GM19035 (cell line): ENCODE measurements at regions not wholly inside any gene's neighbourhood (a gene's known extent, or its start where the extent isn't known, plus 50 kb on each side); places are given as distances from the start of the nearest gene placed in this dataset.
A peak's percentile ranks its signal among the peaks of the same experiment; 100 is the strongest.

Experiments
- ATAC-seq: cut with Tn5 transposase; IDR thresholded peaks from one replicate; pipeline ENCODE4 v1.9.1; 2021; ENCODE audit not compliant: unreplicated experiment

DNA sequence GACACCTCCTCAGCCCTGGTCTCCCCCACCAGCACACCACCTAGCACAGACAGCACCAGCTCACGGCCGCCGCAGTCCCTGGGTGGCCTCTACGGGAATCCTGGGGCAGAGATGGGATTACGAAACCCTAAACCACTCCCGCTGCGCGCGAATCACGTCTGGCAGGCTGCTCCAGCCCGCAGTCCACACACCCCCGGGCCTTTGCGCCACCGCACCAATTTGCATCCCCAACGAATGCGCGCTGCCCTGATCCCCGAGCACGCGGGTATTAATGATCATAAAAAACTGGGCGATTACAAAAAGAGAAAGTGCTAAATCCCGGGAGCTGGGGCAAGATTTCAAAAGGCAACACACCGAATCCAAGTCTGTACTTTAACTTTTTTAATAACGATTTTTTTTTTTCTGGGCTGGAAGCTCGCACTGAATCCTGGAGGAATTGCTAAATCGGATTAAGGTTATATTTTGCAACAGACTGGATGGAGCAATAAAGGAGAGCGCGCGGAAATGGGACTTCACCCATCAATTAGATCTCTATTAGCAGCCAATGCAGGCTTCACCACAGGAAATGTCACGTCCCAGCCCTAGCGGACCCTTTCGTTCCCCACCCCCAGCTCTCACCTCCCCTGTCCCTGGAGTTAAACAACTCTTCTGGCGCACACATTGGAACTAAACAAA, 69.8 kb upstream of the TMEM33 start:
- no peak for ATAC-seq

DNA sequence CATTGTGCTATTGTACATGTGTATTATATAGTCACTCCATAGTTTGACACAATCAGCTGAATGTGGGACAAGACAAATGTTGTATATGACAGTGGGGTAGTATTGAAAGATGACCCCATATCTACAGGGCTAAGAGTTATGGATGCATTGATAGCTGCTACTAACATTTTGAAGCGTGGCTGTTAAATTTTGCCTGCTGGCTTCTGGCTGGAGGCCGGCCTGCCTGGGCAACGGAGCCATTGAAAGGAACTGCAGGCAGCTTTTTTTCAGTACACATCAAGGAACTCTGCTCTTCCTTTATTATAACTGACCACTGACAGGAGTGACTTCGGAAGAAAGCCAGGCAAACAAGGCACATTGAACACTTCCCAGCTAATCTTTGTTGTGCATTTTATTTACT, 76.1 kb upstream of the TMEM33 start:
- ATAC-seq = no peak

DNA sequence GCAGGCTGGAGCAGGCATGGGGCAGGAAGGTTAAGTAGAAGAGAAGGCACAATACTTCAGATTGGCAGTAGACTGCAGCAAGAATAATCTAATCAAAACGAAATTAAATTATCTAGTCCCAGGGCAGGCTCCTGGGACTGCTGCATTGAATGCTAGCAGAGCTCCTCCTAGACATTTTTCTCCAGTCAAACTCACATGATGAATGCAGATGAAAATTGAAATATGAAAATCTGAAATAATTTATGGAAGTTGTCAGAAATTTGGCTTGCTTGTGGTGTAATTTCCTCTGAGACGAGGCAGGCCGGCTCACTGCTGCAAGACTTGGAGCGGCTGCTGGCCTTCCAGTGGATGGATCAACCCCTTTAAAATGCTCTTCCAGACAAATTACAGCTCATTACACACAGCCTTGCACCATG, 78.0 kb upstream of the TMEM33 start:
- no peak for ATAC-seq

DNA sequence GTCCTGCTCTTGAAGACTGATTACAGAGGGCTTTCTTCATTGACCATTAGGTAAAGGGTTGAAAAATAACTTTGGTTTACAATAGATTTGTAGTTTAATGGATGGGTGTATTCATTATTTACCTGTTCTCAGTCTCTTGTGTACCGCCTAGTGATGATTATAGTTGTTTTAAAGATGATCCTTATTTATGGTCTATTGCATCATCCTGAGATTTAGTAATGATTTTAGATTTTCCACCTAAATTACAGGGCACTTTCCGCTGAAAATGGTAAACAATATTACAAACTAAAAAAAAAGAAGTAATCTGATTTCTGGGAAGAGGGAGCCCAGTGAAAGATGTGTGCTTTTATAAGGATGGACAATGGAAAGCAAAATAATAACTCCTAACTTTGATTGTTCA, 78.4 kb upstream of the TMEM33 start:
- ATAC-seq = no peak

DNA sequence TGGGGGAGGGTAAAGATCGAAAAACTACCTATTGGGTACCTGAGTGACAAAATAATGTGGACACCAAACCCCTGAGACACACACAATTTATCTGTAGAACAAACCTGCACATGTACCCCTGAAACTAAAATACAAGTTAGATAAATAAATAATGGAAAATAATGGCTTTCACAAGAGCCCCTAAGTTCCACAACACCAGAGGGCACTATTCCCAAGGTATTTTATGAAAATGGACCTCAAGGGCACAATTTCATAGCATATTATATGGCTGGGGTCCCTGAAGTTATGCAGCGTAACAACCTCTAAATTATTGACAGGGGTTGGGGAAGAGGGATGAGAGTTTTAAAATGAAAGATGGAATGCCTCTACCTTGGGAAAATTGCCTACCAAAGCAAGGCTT, 81.3 kb upstream of the TMEM33 start:
- no peak for ATAC-seq

DNA sequence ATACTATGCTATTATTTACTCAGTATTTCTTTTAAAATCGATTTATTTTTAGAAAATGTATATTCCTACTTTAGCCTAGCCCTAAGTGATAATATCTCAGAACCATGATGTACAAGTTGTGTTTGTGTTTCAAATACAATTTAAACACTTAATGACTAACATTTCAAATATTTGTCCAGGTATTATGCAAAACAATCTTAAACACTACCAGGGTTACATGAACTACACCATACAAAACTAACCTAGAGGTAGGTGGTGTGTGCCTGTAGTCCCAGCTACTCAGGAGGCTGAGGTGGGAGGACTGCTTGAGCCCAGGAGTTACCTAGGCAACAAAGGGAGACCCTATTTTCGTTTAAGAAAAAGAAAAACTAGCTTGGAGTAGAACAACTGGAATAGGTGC, 83.0 kb upstream of the TMEM33 start:
- no peak for ATAC-seq

DNA sequence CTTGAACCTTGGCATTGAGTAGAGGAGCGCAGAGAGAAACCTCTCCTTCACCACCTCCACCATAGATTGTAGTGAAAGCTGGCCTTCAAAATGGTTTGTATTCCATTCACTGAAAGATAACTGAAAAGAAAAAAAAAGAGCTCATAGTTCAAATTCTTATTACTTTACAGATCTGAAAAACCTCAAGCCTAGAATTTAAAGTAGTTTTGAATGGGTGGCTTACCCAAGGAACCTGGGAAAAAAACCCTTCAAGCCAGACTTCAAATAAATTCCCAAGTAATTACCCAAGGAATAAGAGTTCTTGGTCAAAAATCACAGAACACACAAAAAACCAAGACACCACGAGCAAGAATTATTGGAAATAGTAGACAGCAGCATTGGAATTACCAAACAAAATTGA, 83.6 kb upstream of the TMEM33 start:
- no peak for ATAC-seq

DNA sequence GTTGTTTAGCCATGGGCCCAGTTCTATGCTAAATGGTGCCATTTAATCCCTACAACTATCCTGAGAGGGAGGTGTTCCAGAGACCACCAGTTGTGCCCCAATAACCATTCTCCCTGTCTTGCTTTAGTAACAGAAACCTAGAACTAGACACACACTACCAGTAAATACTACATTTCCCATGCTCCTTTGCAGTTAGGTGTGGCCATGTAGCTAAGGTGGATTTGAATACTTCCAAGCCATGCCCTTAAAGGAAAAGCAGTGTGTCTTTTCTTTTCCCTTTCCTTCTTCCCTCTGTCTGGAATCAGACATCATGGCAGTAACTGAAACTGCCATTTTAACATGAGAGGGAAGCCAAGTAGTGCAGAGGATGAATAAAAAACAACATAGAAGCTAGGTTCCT, 90.9 kb upstream of the TMEM33 start:
- no peak for ATAC-seq

DNA sequence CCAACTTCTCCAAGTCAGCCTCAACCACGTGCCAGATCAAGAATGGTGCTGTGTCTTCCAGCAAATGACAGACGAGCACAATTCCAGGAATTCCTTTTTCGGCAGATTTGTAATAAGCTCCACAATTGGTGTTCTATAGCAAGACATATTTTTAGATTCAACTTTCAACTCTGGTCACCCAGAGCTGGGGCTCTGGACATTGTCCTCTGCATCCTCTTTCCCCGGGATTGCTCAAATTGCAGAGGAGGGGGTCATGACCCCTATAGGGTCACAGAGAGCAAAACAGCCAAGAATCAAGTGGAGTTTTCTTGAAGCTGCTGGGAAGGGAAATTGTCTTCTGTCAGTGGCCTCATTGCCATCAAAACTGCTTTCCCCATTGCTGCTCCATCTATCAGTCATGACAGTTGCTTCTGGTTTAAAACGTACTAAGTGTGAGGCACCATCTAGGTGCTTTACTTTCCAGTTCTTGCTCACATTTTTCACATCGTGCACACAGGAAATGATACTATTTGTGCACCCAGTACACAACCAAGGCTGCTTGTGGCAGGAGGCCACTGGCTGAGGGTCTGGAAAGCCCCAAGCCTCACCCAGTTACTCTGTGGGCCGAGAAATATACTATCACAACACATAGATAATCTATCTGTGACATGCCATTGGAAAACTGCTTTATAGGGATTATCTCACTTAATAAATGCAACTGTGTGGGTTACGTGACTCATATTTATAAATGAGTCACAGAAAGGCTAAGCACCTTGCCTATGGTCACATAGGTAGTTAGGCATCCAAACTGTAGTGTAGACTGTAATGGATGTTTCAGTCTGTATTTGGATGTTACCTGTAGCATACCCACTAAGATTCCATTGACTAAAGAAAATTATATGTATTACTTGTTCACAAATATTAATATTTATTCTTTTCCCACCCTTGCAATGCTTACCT, 91.7 kb upstream of the PHOX2B start:
- peak; percentile 69 for ATAC-seq

DNA sequence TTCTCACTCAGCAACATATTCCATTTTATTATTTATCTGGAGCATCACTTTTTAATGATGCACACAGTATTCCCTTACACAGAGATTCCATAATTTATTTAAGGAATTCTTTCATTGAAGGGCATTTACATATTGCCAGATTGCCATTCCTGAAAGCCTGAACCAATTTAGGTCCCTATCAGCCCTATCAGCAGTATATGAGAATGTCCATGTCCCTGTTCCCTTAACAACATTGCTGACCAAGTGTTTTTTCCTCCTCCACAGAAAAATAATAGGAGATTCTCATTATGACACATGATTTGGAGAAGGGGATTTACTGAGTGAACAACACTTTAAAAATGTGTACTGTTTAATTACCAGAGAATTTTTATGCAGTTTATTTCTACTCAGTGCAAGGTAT, 90.1 kb upstream of the PHOX2B start:
- ATAC-seq = no peak

DNA sequence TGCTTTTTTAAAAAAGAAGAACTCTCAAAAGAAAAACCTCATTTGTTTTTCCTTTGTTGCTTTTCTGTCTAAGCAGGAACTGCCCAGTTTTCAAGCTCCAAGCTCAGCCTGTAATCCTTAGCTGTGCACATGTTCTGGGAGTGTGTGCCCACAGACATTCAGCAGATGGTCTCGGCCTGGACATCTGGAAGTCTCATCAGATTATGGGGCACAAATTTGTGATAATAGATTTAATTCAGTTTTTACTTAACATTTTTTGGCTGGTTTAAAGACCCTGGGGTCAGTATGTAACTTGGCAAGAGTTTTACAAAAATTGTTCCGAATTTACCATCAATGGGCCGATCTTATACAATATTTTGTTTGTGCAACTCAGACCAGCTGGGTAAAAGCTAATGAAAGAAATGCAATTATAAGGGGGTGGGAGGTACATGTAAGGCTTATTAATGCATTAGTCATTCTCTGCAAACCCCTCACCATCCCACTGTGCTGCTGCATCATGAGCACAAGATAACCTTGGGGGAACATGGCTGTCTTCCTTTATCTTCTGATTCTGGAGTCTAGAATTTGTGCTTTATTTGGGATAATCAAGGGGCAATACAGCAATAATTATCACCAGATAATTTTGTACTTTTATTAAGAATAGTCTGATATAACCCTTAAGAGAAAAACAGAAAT, 86.9 kb upstream of the PHOX2B start:
- ATAC-seq = no peak

DNA sequence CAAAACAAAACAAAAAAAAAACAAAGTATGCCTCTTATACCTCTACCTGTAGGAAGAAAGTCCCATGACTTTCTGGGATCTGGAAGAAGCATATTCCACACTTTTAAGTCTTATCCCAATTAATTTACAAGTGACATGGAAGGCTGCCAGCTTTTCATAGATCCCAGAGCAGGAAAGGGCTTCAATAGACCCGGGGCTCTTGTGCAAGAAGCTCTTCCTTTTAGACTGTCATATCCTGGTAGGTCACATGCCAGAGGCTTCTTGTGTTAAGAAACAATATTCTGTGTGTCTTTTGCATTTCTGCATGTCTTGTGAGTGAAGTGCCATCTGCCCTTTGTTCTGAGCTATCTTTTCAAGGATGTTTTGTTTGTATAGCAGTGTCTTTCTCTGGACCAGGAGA, 84.4 kb upstream of the PHOX2B start:
- ATAC-seq = no peak

DNA sequence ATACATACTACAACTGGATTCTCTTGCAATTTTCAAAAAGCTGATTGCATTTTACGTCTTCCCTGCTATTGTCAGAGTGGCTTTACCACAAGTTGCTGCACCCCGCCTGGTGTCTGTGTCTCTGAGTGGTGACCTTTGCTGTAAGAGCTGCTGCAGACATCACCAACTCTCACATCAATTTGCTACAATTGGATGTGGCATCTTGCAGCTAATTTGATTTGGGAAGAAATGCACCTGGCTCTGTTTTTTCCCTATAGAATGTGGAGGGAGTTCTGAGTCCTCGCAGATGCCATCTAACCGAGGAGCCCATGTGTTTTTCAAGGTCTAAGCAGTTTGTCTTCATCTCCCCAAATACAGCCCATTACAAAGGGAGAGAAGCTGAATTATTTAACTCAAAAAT, 73.8 kb upstream of the PHOX2B start:
- no peak for ATAC-seq

DNA sequence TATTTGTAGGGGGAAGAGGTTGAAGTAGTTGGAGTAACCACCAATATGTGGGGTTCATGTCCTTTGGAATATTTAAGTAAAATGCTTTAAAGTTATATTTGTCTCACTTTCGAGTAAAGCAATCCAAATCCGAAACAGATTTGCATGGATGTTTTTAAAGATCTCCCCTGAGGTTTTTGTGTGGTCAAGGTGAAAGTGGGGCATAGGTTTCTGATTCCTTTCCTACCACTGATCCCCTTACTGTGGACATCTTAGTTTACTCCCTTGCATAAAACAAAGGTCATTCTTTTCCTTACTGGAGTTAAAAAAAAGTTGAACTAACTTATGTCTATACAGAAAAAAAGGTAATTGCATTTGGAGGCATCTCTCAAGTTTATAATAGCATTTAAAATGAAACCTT, 71.9 kb upstream of the PHOX2B start:
- no peak for ATAC-seq

DNA sequence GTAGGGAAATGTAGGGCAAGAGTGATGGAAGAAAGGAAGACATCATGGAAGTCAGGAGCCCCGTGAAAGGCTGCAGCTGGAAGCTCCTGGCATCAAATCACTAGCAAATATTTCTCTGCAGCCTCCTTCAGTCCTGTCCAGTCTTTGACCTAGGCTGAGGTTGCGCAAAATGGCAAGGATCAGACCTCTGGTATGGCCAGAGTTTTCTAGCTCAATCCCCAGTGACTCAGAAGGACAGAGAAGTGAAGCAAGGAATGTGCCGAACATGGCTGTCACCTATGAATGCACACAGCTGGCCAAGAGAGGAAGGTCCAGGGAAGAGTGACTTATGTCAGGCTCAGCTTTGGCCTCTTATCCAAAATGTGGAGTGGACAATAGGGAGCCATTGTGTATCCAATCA, 71.1 kb upstream of the PHOX2B start:
- no peak for ATAC-seq

DNA sequence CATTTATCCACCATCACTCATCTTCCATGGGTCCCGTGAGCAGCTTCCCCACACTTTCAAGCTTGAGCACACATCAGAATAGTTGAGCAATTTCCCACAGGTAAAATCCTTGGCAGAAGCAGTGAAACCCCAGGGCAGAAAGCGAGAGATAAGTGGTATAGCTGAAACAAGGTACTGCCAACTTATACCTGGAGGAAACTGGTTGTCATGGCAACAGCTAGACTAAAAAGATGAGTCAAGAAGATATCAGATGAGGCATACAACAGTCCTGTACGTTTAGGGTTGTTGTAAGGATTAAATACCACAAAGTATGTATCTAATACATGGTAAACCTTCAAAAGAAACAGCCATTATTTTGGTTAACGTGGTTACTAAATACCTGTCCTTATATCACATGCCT, 66.9 kb upstream of the PHOX2B start:
- ATAC-seq = no peak

DNA sequence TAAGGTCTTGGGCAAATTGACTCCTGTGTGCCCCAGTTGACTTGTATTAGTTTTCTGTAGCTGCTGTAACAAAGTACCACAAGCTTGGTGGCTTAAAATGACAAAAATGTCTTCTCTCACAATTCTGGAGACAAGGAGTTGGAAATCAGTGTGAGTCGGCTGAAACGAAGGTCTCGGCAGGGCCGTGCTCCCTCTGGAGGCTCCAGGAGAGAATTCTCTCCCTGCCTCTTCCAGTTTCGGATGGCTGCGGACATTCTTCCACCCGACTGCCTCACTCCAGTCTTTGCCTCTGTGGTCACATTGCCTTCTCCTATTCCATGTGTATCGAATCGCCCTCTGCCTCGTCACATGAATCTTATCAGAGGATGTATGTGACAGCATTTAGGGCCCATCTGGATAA, 66.0 kb upstream of the PHOX2B start:
- ATAC-seq = no peak

DNA sequence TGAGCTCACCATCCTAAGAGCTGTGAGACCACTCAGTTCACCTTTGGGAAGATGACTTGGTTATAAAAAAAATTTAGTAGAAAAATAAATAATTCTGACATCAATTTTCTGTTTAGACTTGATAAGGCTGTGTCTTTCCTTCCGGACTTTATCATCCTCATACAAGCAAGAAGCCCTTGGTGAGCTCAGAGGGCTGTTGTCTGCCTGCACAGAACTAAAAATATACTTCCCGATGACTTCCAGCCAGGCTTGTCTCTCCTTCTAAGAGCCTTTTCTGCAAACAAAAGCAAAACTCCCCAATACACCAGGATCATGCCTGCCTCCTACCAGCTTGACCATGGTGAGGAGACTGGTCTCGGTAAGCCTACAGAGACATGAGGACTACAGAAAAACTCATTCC, 58.3 kb upstream of the PHOX2B start:
- no peak for ATAC-seq

DNA sequence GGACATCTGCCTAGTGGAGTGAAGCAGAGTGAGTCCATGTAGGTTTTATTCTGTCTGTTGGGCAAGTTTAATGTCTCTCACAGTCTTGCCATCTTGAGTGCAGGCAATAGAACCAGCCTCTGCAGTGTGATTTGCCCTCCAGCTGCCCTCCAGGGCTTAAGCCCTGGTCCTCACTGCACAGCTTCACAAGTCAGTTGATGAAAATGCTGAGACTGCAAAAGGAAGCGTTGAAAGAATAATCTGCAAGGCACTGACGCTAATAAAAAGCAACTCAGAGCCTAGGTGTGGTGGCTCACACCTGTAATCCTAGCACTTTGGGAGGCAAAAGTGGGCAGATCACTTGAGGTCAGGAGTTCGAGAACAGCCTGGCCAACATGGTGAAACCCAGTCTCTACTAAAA, 54.1 kb upstream of the PHOX2B start:
- no peak for ATAC-seq

DNA sequence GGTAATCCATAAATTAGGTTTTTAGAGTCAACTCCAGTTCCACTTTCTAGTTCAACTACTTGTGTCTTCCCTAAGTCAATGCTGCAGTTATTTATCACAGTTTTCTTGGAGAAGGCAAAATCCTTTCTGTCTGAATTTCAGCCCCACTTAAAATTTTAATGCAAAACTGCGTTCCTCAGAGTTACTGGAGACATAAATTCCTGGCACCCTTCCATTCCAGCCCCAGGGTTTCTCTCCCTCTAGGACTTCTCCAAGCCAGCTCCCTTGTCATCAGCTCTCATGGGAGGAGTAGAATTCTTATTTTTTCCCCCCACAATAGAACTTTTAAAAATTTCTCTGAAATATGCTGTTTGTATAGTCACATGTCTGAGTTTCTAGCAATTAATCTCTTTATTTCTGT, 50.6 kb upstream of the PHOX2B start:
- ATAC-seq = no peak
